ENCODE measurements at regions not wholly inside any gene's neighbourhood (a gene's known extent, or its start where the extent isn't known, plus 50 kb on each side); places are given as distances from the start of the nearest gene placed in this dataset.

GRCh38 chrX:93169771-93170170 is 503.6 kb downstream of the NAP1L3 start (continued):
- TF ChIP-seq REST (IDR thresholded peaks at IDR 0.05; ENCODE audit: borderline replicate concordance) (no peak), REST (CRISPR knock-in tag; IDR thresholded peaks at IDR 0.05; ENCODE audit: low read depth) (no peak), NFE2L1 (tag; IDR thresholded peaks at IDR 0.05; ENCODE audit: borderline replicate concordance, low read depth) (no peak), RCOR1 (IDR thresholded peaks at IDR 0.05; ENCODE audit: borderline replicate concordance in 1 of 2, low read depth in 2 of 2, low read length in 2 of 2) (no peak), HDAC3 (IDR thresholded peaks at IDR 0.05; ENCODE audit: borderline replicate concordance, partially characterized antibody) (no peak), RBM34 (IDR thresholded peaks at IDR 0.05; ENCODE audit: borderline replicate concordance, insufficient read depth, low read length) (no peak)
- TF ChIP-seq, protein P1, sequence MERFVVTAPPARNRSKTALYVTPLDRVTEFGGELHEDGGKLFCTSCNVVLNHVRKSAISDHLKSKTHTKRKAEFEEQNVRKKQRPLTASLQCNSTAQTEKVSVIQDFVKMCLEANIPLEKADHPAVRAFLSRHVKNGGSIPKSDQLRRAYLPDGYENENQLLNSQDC (CRISPR knock-in tag; IDR thresholded peaks at IDR 0.05), result no peak
- TF ChIP-seq, protein P2, sequence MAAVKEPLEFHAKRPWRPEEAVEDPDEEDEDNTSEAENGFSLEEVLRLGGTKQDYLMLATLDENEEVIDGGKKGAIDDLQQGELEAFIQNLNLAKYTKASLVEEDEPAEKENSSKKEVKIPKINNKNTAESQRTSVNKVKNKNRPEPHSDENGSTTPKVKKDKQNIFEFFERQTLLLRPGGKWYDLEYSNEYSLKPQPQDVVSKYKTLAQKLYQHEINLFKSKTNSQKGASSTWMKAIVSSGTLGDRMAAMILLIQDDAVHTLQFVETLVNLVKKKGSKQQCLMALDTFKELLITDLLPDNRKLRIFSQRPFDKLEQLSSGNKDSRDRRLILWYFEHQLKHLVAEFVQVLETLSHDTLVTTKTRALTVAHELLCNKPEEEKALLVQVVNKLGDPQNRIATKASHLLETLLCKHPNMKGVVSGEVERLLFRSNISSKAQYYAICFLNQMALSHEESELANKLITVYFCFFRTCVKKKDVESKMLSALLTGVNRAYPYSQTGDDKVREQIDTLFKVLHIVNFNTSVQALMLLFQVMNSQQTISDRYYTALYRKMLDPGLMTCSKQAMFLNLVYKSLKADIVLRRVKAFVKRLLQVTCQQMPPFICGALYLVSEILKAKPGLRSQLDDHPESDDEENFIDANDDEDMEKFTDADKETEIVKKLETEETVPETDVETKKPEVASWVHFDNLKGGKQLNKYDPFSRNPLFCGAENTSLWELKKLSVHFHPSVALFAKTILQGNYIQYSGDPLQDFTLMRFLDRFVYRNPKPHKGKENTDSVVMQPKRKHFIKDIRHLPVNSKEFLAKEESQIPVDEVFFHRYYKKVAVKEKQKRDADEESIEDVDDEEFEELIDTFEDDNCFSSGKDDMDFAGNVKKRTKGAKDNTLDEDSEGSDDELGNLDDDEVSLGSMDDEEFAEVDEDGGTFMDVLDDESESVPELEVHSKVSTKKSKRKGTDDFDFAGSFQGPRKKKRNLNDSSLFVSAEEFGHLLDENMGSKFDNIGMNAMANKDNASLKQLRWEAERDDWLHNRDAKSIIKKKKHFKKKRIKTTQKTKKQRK (IDR thresholded peaks at IDR 0.05; ENCODE audit: borderline replicate concordance, low read depth, low read length), result no peak

Data from K562 (cell line).